ENCODE measurements at regions not wholly inside any gene's neighbourhood (a gene's known extent, or its start where the extent isn't known, plus 50 kb on each side); places are given as distances from the start of the nearest gene placed in this dataset.

- no peak for TF ChIP-seq CTCF (IDR thresholded peaks at IDR 0.05; ENCODE audit: insufficient read depth, low read depth, low read length, missing control alignments)
- DNase-seq (ENCODE audit: low read depth): no peak
- no peak overlapping the region for H3K4me3 ChIP-seq (ENCODE audit: low read depth, low read length)
Measured at GRCh38 chr10:128952856-128953255, 514.2 kb upstream of the MGMT start.

GRCh38 chr10:128956149-128956548, 510.9 kb upstream of the MGMT start:
- no peak overlapping the region for H3K4me3 ChIP-seq (ENCODE audit: low read depth, low read length)
- TF ChIP-seq CTCF (IDR thresholded peaks at IDR 0.05; ENCODE audit: insufficient read depth, low read depth, low read length, missing control alignments): no peak
- DNase-seq (ENCODE audit: low read depth): no peak

- DNase-seq (ENCODE audit: low read depth): no peak
- no peak for TF ChIP-seq CTCF (IDR thresholded peaks at IDR 0.05; ENCODE audit: insufficient read depth, low read depth, low read length, missing control alignments)
- H3K4me3 ChIP-seq (ENCODE audit: low read depth, low read length): no peak overlapping the region
Measured at GRCh38 chr10:128957221-128957620, 509.8 kb upstream of the MGMT start.

- no peak overlapping the region for H3K4me3 ChIP-seq (ENCODE audit: low read depth, low read length)
- no peak for DNase-seq (ENCODE audit: low read depth)
- TF ChIP-seq CTCF (IDR thresholded peaks at IDR 0.05; ENCODE audit: insufficient read depth, low read depth, low read length, missing control alignments): no peak
Measured at GRCh38 chr10:128958834-128959690, 508.0 kb upstream of the MGMT start.

GRCh38 chr10:128959746-128960145, 507.3 kb upstream of the MGMT start:
- no peak overlapping the region for H3K4me3 ChIP-seq (ENCODE audit: low read depth, low read length)
- DNase-seq (ENCODE audit: low read depth): no peak
- TF ChIP-seq CTCF (IDR thresholded peaks at IDR 0.05; ENCODE audit: insufficient read depth, low read depth, low read length, missing control alignments): no peak

GRCh38 chr10:128960517-128960916, 506.5 kb upstream of the MGMT start:
- no peak overlapping the region for H3K4me3 ChIP-seq (ENCODE audit: low read depth, low read length)
- no peak for DNase-seq (ENCODE audit: low read depth)
- TF ChIP-seq CTCF (IDR thresholded peaks at IDR 0.05; ENCODE audit: insufficient read depth, low read depth, low read length, missing control alignments): no peak

GRCh38 chr10:128962182-128962581, 504.9 kb upstream of the MGMT start:
- DNase-seq (ENCODE audit: low read depth): no peak
- no peak for TF ChIP-seq CTCF (IDR thresholded peaks at IDR 0.05; ENCODE audit: insufficient read depth, low read depth, low read length, missing control alignments)
- no peak overlapping the region for H3K4me3 ChIP-seq (ENCODE audit: low read depth, low read length)

All from GM12865 (cell line).